SU-DHL-6 (cell line): ENCODE measurements at regions not wholly inside any gene's neighbourhood (a gene's known extent, or its start where the extent isn't known, plus 50 kb on each side); places are given as distances from the start of the nearest gene placed in this dataset.

Experiments used
- H2AFZ ChIP-seq: fragments of 200-600 bp; sonication (generic); 2 replicates; pipeline ENCODE4 v1.6.1; 2014; ENCODE audit warnings: low read depth, mild to moderate bottlenecking, moderate library complexity, mixed read lengths, antibody characterized with exemption, low read length; ENCODE audit not compliant: severe bottlenecking
- H3F3A ChIP-seq: fragments of 200-600 bp; shearing (Covaris generic); 2 replicates; pipeline ENCODE4 v1.6.0; 2016; ENCODE audit warnings: antibody characterized with exemption, mild to moderate bottlenecking; ENCODE audit not compliant: insufficient read depth
- H3K27ac ChIP-seq: fragments of 200-600 bp; sonication (generic); 2 replicates; pipeline ENCODE4 v1.5.1; 2016; ENCODE audit warnings: low read depth, mild to moderate bottlenecking, low read length, moderate library complexity, mixed read lengths
- H3K27me3 ChIP-seq: fragments of 200-600 bp; sonication (generic), shearing (Covaris generic); 2 replicates; pipeline ENCODE4 v1.6.0; 2014; ENCODE audit warnings: mild to moderate bottlenecking, low read length
- H3K36me3 ChIP-seq: fragments of 200-600 bp; sonication (generic); 2 replicates; pipeline ENCODE4 v1.6.1; 2014; ENCODE audit warnings: mild to moderate bottlenecking, low read length, mixed read lengths
- H3K4me2 ChIP-seq: fragments of 300-600, 200-600 bp; shearing (Covaris generic), sonication (generic); 2 replicates; pipeline ENCODE4 v1.6.0; 2014; ENCODE audit warnings: low read length, low read depth, mild to moderate bottlenecking; ENCODE audit not compliant: poor library complexity, severe bottlenecking
- H3K4me3 ChIP-seq: fragments of 200-600 bp; sonication (generic); 2 replicates; pipeline ENCODE4 v1.5.1; 2014; ENCODE audit warnings: antibody characterized with exemption, low read length, mild to moderate bottlenecking, mixed read lengths; ENCODE audit not compliant: insufficient read depth, poor library complexity, severe bottlenecking
- H3K79me2 ChIP-seq: fragments of 200-600 bp; sonication (generic); 2 replicates; pipeline ENCODE4 v1.6.1; 2014; ENCODE audit warnings: mild to moderate bottlenecking, low read length, moderate library complexity; ENCODE audit not compliant: insufficient read depth
- H3K9ac ChIP-seq: fragments of 200-600 bp; sonication (generic); 2 replicates; pipeline ENCODE4 v1.7.0; 2014; ENCODE audit warnings: mild to moderate bottlenecking, low read length
- H3K9me2 ChIP-seq: fragments of 200-600 bp; sonication (generic); replicated peaks from 2 replicates; pipeline ENCODE4 v1.6.1; 2014; ENCODE audit warnings: low read length; ENCODE audit not compliant: insufficient read depth
- H3K9me3 ChIP-seq: fragments of 200-600 bp; sonication (generic); 2 replicates; pipeline ENCODE4 v1.6.1; 2014; ENCODE audit warnings: low read length, mixed read lengths; ENCODE audit not compliant: insufficient read depth
- H4K20me1 ChIP-seq: fragments of 200-600 bp; sonication (generic); 2 replicates; pipeline ENCODE4 v1.6.1; 2014; ENCODE audit warnings: low read depth, mild to moderate bottlenecking, antibody characterized with exemption, low read length, moderate library complexity, mixed read lengths
- EZH2phosphoT487 ChIP-seq: fragments of 200-600 bp; sonication (generic), shearing (Covaris generic); conservative IDR thresholded peaks from 2 replicates; pipeline ENCODE4 v1.6.1; 2018; ENCODE audit warnings: mild to moderate bottlenecking, antibody characterized with exemption, low read length, moderate library complexity, mixed read lengths
- TF ChIP-seq, protein P1 (sequence below): fragments of 200-600 bp; sonication (generic); IDR thresholded peaks from one replicate; pipeline ENCODE4 v1.5.1; 2017; ENCODE audit warnings: antibody characterized with exemption, mild to moderate bottlenecking, low read length, moderate library complexity; ENCODE audit not compliant: insufficient read depth, poor library complexity, severe bottlenecking

DNA sequence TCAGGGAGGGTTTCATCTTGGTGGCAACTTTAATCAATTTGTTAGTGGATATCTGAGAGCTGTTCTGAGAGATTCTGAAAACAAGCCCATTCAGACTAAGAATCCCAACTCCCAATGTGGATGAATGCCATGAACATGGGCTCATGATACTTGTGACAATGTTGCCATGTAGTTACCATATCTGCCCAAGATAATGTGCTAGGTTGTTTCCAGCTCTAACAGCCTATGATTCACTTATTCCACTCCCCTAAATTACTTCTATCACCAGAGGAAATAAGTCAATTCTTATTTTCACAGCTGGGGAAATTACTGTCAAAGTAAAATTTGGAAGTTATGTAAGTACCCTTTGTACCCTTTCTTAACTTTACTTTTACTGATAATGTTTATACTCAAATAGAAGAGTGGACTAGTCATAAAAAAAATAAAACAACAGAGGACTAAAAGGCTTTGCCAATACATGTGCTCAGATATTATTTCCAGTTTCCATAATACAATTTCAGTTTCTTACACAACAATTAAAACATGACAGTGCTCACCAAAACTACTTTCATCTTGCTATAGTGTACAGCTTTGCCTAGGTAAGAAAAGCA lies 1101.7 kb upstream of the INTU start:
- Histone ChIP-seq H3K27me3 (no peaks in the 10 kb centered on the region), H3K79me2 (no peaks in the 10 kb centered on the region), H3K27ac (no peak overlapping the region), H3K4me3 (no peak overlapping the region), H3K36me3 (no peaks in the 10 kb centered on the region), H2AFZ (no peak overlapping the region), H3K9me3 (no peaks in the 10 kb centered on the region), H3K9me2 (no peaks in the 10 kb centered on the region), H4K20me1 (no peaks in the 10 kb centered on the region), H3K9ac (no peak overlapping the region), H3F3A (no peaks in the 10 kb centered on the region), H3K4me2 (no peak overlapping the region)
- no peak for TF ChIP-seq EZH2phosphoT487
- TF ChIP-seq, protein P1, sequence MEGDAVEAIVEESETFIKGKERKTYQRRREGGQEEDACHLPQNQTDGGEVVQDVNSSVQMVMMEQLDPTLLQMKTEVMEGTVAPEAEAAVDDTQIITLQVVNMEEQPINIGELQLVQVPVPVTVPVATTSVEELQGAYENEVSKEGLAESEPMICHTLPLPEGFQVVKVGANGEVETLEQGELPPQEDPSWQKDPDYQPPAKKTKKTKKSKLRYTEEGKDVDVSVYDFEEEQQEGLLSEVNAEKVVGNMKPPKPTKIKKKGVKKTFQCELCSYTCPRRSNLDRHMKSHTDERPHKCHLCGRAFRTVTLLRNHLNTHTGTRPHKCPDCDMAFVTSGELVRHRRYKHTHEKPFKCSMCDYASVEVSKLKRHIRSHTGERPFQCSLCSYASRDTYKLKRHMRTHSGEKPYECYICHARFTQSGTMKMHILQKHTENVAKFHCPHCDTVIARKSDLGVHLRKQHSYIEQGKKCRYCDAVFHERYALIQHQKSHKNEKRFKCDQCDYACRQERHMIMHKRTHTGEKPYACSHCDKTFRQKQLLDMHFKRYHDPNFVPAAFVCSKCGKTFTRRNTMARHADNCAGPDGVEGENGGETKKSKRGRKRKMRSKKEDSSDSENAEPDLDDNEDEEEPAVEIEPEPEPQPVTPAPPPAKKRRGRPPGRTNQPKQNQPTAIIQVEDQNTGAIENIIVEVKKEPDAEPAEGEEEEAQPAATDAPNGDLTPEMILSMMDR, result no peak

DNA sequence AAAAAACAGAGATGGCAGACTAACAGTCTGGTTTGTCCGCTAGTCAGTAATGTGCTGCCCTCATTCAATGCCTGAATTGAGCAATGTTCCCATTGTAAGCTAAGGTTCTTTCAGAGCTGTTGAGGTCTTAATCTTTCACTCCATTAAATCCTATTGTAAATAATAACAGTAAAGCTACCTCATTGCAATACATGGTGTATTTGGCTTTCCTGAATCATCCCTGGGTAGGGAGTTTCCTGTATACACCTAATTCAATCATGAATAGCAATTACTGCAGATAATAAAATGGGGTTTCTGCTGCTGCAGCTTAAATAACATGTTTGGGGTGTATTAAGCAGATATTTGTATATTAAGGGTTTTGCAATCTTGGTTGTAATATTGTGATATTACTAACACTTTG lies 1100.2 kb upstream of the INTU start:
- Histone ChIP-seq H3K9me2 (no peaks in the 10 kb centered on the region), H3K27me3 (no peaks in the 10 kb centered on the region), H3F3A (no peaks in the 10 kb centered on the region), H3K27ac (no peak overlapping the region), H3K4me3 (no peak overlapping the region), H3K9me3 (no peaks in the 10 kb centered on the region), H4K20me1 (no peaks in the 10 kb centered on the region), H3K36me3 (no peaks in the 10 kb centered on the region), H3K4me2 (no peak overlapping the region), H3K79me2 (no peaks in the 10 kb centered on the region), H2AFZ (no peak overlapping the region), H3K9ac (no peak overlapping the region)
- TF ChIP-seq EZH2phosphoT487, result no peak
- TF ChIP-seq, protein P1, result no peak

DNA sequence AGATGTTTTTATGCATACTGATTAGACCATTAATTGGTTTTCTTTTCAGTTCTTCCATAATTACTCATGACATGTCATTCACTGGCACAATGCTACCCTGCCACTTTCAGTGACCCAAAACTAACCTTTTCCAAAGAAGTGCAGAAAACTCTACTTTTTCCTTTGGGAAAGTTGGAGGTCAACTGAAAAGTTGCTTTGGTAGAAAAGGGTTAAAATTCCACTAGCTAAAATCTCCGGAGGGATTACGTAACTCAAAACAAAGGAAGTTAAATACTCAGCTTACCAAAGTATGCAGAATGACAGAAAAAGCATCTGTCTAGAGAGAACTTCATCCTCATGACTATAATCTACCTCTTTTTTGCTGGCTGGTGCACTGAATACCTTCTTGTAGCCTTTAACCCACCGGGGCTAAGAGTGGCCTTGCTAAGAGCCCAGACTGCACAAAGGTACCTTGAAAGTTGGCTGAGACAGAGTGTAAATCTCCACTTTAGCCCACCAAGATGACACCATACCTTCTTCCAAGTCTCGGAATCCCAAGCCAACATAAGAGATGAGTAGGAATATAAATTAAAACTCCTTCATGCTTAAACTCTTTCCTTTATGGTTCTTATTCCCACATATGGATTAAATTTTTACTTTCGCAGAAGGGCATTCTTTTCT lies 1099.5 kb upstream of the INTU start:
- Histone ChIP-seq H3K9me3 (no peaks in the 10 kb centered on the region), H3K27ac (no peak overlapping the region), H3K27me3 (no peaks in the 10 kb centered on the region), H3K36me3 (no peaks in the 10 kb centered on the region), H4K20me1 (no peaks in the 10 kb centered on the region), H3K9me2 (no peaks in the 10 kb centered on the region), H3F3A (no peaks in the 10 kb centered on the region), H3K79me2 (no peaks in the 10 kb centered on the region), H2AFZ (no peak overlapping the region), H3K4me2 (no peak overlapping the region), H3K4me3 (no peak overlapping the region), H3K9ac (no peak overlapping the region)
- TF ChIP-seq, protein P1, result no peak
- TF ChIP-seq EZH2phosphoT487, result no peak
